IMR-90 (cell line): ENCODE measurements at regions not wholly inside any gene's neighbourhood (a gene's known extent, or its start where the extent isn't known, plus 50 kb on each side); places are given as distances from the start of the nearest gene placed in this dataset.

Experiments
- ATAC-seq: fragments of 200-7000 bp; cut with Tn5 transposase; 2 replicates; pipeline ENCODE4 v1.9.1; 2020; ENCODE audit warnings: low read depth, mild to moderate bottlenecking, moderate library complexity
- BruUV-seq: library from RNA; stranded (reverse); fragments of 400-500 nt; replicated peaks from 2 replicates; lab custom pipeline; 2021; lab: Mats Ljungman, UMichigan
- CTCF ChIA-PET: fragments of 300-600 bp; formaldehyde crosslinking; extraction: SDS; loops from one replicate; lab custom pipeline; 2021; ENCODE audit warnings: antibody characterized with exemption; lab: Yijun Ruan, JAX
- POLR2A ChIA-PET: fragments of 300-600 bp; sonication (Branson Sonifier 250); formaldehyde crosslinking; loops from one replicate; lab custom pipeline; 2022; ENCODE audit warnings: antibody characterized with exemption; ENCODE audit not compliant: unreplicated experiment; lab: Charles Lee
- DNase-seq: peaks from one replicate; pipeline ENCODE4 v3.0.0; 2013
- H2AFZ ChIP-seq: replicated peaks from 2 replicates; pipeline ENCODE3; 2013; ENCODE audit warnings: low read length, mild to moderate bottlenecking; ENCODE audit not compliant: poor library complexity
- H2AK5ac ChIP-seq: 2 replicates; pipeline ENCODE4 v1.6.1; 2013; ENCODE audit warnings: low read depth, low read length, inconsistent platforms
- H2AK9ac ChIP-seq: replicated peaks from 2 replicates; pipeline ENCODE3; 2013; ENCODE audit warnings: mild to moderate bottlenecking, low read depth, low read length, moderate library complexity; ENCODE audit not compliant: poor library complexity
- H2BK120ac ChIP-seq: 2 replicates; pipeline ENCODE4 v1.6.1; 2013; ENCODE audit warnings: low read depth, low read length, inconsistent platforms
- H2BK15ac ChIP-seq: 3 replicates; pipeline ENCODE4 v1.6.1; 2013; ENCODE audit warnings: low read depth, low read length, inconsistent platforms
- H2BK20ac ChIP-seq: 2 replicates; pipeline ENCODE4 v1.6.1; 2013; ENCODE audit warnings: low read depth, mild to moderate bottlenecking, inconsistent platforms, low read length, moderate library complexity
- H2BK5ac ChIP-seq: 2 replicates; pipeline ENCODE4 v1.6.1; 2013; ENCODE audit warnings: mild to moderate bottlenecking, low read depth, low read length, inconsistent platforms; ENCODE audit not compliant: poor library complexity, severe bottlenecking
- H3K14ac ChIP-seq: replicated peaks from 2 replicates; pipeline ENCODE4 v1.6.1; 2013; ENCODE audit warnings: low read depth, low read length, inconsistent platforms
- H3K18ac ChIP-seq: 2 replicates; pipeline ENCODE4 v1.6.1; 2013; ENCODE audit warnings: low read depth, low read length, control low read depth
- H3K23ac ChIP-seq: 2 replicates; pipeline ENCODE4 v1.6.1; 2013; ENCODE audit warnings: low read depth, low read length, inconsistent platforms
- H3K27ac ChIP-seq: 2 replicates; pipeline ENCODE4 v1.5.1; 2013; ENCODE audit warnings: mild to moderate bottlenecking, control low read depth, low read length; ENCODE audit not compliant: insufficient read depth
- H3K27me3 ChIP-seq: 2 replicates; pipeline ENCODE4 v1.6.1; 2013; ENCODE audit warnings: low read length; ENCODE audit not compliant: control insufficient read depth, insufficient read depth
- H3K36me3 ChIP-seq: 2 replicates; pipeline ENCODE4 v1.6.1; 2013; ENCODE audit warnings: low read length, mixed read lengths; ENCODE audit not compliant: control insufficient read depth, insufficient read depth
- H3K4ac ChIP-seq: 2 replicates; pipeline ENCODE4 v1.6.1; 2013; ENCODE audit warnings: low read depth, low read length, inconsistent platforms
- H3K4me1 ChIP-seq: 2 replicates; pipeline ENCODE4 v1.6.1; 2013; ENCODE audit warnings: low read length, mixed read lengths; ENCODE audit not compliant: control insufficient read depth, insufficient read depth
- H3K4me2 ChIP-seq: 2 replicates; pipeline ENCODE4 v1.6.1; 2013; ENCODE audit warnings: low read depth, mild to moderate bottlenecking, control low read depth, low read length, moderate library complexity
- H3K4me3 ChIP-seq: 2 replicates; pipeline ENCODE4 v1.5.1; 2013; ENCODE audit warnings: low read depth, mild to moderate bottlenecking, control low read depth, low read length, moderate library complexity; ENCODE audit not compliant: insufficient read depth
- H3K56ac ChIP-seq: 2 replicates; pipeline ENCODE4 v1.6.1; 2013; ENCODE audit warnings: low read length, inconsistent platforms; ENCODE audit not compliant: insufficient read depth; ENCODE audit errors: extremely low read depth
- H3K79me1 ChIP-seq, 2 experiments: 2 replicates each; pipeline ENCODE4 v1.6.1; 2013; ENCODE audit warnings: low read length in 2 of 2, inconsistent platforms in 1 of 2, low read depth in 1 of 2
- H3K9ac ChIP-seq: 2 replicates; pipeline ENCODE4 v1.6.1; 2013; ENCODE audit warnings: low read depth, low read length, control low read depth
- H3K9me1 ChIP-seq: 2 replicates; pipeline ENCODE4 v1.6.1; 2013; ENCODE audit warnings: low read length, inconsistent platforms; ENCODE audit not compliant: insufficient read depth
- H3K9me3 ChIP-seq: 2 replicates; pipeline ENCODE4 v1.6.1; 2013; ENCODE audit warnings: low read length; ENCODE audit not compliant: control insufficient read depth, insufficient read depth
- H4K20me1 ChIP-seq: 2 replicates; pipeline ENCODE4 v1.6.1; 2013; ENCODE audit warnings: low read length, inconsistent platforms; ENCODE audit not compliant: insufficient read depth
- H4K5ac ChIP-seq: 2 replicates; pipeline ENCODE4 v1.6.1; 2013; ENCODE audit warnings: mild to moderate bottlenecking, low read depth, low read length, control low read depth
- H4K8ac ChIP-seq, 2 experiments: 2 replicates each; pipeline ENCODE4 v1.6.1; 2013; ENCODE audit warnings: low read depth in 2 of 2, low read length in 2 of 2, control low read depth in 1 of 2, inconsistent platforms in 1 of 2
- H4K91ac ChIP-seq: 2 replicates; pipeline ENCODE4 v1.6.1; 2013; ENCODE audit warnings: low read depth, low read length, inconsistent platforms; ENCODE audit not compliant: insufficient read depth
- BHLHE40 ChIP-seq: fragments of 150-350 bp; IDR thresholded peaks from 2 replicates; pipeline ENCODE4 v1.6.1; 2016; ENCODE audit warnings: mild to moderate bottlenecking, low read depth, low read length
- CHD1 ChIP-seq: IDR thresholded peaks from 2 replicates; pipeline ENCODE4 v1.6.1; 2012; ENCODE audit warnings: low read depth, low read length, improper control_type of control experiment
- FOS ChIP-seq: fragments of 150-350 bp; IDR thresholded peaks from 2 replicates; pipeline ENCODE4 v1.6.1; 2016; ENCODE audit warnings: low read depth, low read length
- MAFK ChIP-seq: IDR thresholded peaks from 2 replicates; pipeline ENCODE4 v1.6.1; 2012; ENCODE audit warnings: low read depth, low read length, improper control_type of control experiment
- MAZ ChIP-seq: IDR thresholded peaks from 2 replicates; pipeline ENCODE4 v1.6.1; 2012; ENCODE audit warnings: low read depth, mild to moderate bottlenecking, low read length, improper control_type of control experiment, moderate library complexity, borderline replicate concordance
- MXI1 ChIP-seq: IDR thresholded peaks from 2 replicates; pipeline ENCODE4 v1.6.1; 2012; ENCODE audit warnings: low read depth, mild to moderate bottlenecking, low read length, moderate library complexity, borderline replicate concordance
- POLR2A ChIP-seq: IDR thresholded peaks from 2 replicates; pipeline ENCODE4 v1.6.1; 2012; ENCODE audit warnings: mild to moderate bottlenecking, low read depth, low read length
- RAD21 ChIP-seq: IDR thresholded peaks from 2 replicates; pipeline ENCODE4 v1.6.1; 2012; ENCODE audit warnings: low read length, improper control_type of control experiment
- RFX5 ChIP-seq: IDR thresholded peaks from 2 replicates; pipeline ENCODE4 v1.8.0; 2012; ENCODE audit warnings: low read depth, mild to moderate bottlenecking, low read length, moderate library complexity
- USF2 ChIP-seq: fragments of 150-350 bp; IDR thresholded peaks from 2 replicates; pipeline ENCODE4 v1.6.1; 2017; ENCODE audit warnings: mild to moderate bottlenecking, antibody characterized with exemption, low read length, low read depth
- WGBS, 2 experiments: methylation state at CpG; one replicate each; pipeline versions ENCODE4 v1.1.5 to v1.1.7; 2013; ENCODE audit warnings: missing lambda C conversion rate in 2 of 2; ENCODE audit not compliant: insufficient read length in 1 of 2; ENCODE audit errors: extremely low coverage in 2 of 2; 5-methylcytosine and 5-hydroxymethylcytosine counted together
- dilution Hi-C: fragments of 300-500 bp; cut with HindIII; formaldehyde crosslinking; loops from one replicate; pipeline ENCODE4 v1.14.3; 2018; ENCODE audit warnings: low sequenced_read_pairs; ENCODE audit not compliant: unreplicated experiment
- in situ Hi-C: fragments of 300-500 bp; cut with MboI; formaldehyde crosslinking; loops from 3 replicates; pipeline ENCODE4 v1.14.3; 2019; ENCODE audit warnings: low sequenced_read_pairs, inconsistent platforms, mixed read lengths
- intact Hi-C: fragments of 100-400 bp; cut with micrococcal nuclease; formaldehyde crosslinking; loops from 2 replicates; pipeline ENCODE4 v1.10.0; 2022

DNA sequence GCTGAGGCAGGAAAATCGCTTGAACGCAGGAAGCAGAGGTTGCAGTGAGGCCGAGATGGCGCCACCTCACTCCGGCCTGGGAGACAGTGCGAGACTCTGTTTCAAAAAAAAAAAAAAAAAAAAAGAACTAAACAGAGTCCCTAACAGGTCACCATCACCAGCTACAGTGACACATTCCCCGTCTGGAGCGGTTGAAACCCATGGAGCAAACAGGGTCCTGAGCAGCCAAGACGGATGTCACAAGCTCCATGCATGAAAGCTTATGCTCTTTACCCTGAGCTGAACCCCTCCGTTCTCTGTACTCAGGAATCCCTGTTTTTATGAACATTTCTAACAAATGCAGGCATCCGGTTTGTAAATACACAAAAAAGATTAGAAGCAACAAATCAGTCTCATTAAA lies 55.9 kb upstream of the LAPTM4A start:
- Histone ChIP-seq H3K4me3 (no peak overlapping the region), H2AK9ac (no peak overlapping the region), H3K4me1 (peaks cover 4% of the 10 kb centered on the region), H2AK5ac (no peak overlapping the region), H3K14ac (no peak overlapping the region), H3K18ac (no peak overlapping the region), H3K27ac (no peak overlapping the region), H2AFZ (peak overlapping the region; percentile 56), H3K27me3 (no peaks in the 10 kb centered on the region), H2BK120ac (peak overlapping the region; percentile 3; the same call in 1 of the 2 replicates), H3K79me1 (no peaks in the 10 kb centered on the region), H3K9me3 (peaks cover 4% of the 10 kb centered on the region), H2BK20ac (no peak overlapping the region), H4K20me1 (no peaks in the 10 kb centered on the region), H3K9ac (no peak overlapping the region), H4K8ac (no peak overlapping the region; a peak in 1 of 4 replicates), H2BK5ac (no peak overlapping the region), H4K91ac (no peak overlapping the region; the same call in 1 of the 2 replicates), H4K5ac (0 out of 2 replicates have a peak overlapping the region, but pooled peaks have one; percentile 28), H3K4ac (0 out of 2 replicates have a peak overlapping the region, but pooled peaks have one; percentile 28), H3K9me1 (0 out of 2 replicates have a peak, but pooled peaks cover 5% of the 10 kb centered on the region), H3K4me2 (no peak overlapping the region), H3K23ac (no peak overlapping the region), H3K36me3 (no peaks in the 10 kb centered on the region), H2BK15ac (no peak overlapping the region), H3K56ac (no peak overlapping the region)
- DNase-seq (no peak), ATAC-seq (no peak)
- ChIA-PET CTCF (interaction anchor here (0.8 to 2.3 kb wide), 3 partner anchors 13 to 184 kb away, joined by 4 to 10 read pairs (median 7); partner anchors contain the start of gene SDC1), POLR2A (no interaction called here)
- no peak for TF ChIP-seq BHLHE40
- no peak for TF ChIP-seq MAFK
- no peak for TF ChIP-seq POLR2A
- TF ChIP-seq RAD21, result no peak
- no peak for TF ChIP-seq RFX5
- no peak for TF ChIP-seq MAZ
- TF ChIP-seq CHD1, result no peak
- no peak for TF ChIP-seq USF2
- TF ChIP-seq MXI1, result no peak
- no peak for TF ChIP-seq FOS
- WGBS, 2 experiments, result no CpG with 5 or more reads among the region's 11 CpGs
- dilution Hi-C loops (no loop called here), in situ Hi-C loops (no loop called here), intact Hi-C loops (loop anchor here (2.0 kb wide), 1 partner anchor 117 kb away; the partner anchor contains the start of gene SDC1)
- no TSS peak for BruUV-seq
